ENCODE measurements at regions not wholly inside any gene's neighbourhood (a gene's known extent, or its start where the extent isn't known, plus 50 kb on each side); places are given as distances from the start of the nearest gene placed in this dataset.

DNA sequence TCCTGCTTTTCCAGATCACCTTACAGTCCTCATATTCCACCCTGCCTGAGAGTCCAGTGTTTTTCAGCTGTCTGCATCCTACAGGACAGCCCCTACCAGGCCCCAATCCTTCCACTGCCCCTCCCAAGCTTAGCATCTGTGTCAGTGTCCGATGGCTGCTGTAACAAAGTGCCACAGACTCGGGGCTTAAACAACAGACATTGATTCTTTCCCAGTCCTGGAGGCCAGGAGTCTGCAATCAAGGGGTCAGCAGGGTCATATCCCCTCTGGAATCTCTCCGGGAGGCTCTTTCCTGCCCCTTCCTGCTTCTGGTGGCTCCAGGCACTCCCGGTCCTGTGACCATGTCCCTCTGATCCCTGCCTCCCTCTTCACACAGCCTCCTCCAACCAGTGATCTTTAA lies 396.6 kb upstream of the MAP3K7 start:
- TF ChIP-seq, protein P1, sequence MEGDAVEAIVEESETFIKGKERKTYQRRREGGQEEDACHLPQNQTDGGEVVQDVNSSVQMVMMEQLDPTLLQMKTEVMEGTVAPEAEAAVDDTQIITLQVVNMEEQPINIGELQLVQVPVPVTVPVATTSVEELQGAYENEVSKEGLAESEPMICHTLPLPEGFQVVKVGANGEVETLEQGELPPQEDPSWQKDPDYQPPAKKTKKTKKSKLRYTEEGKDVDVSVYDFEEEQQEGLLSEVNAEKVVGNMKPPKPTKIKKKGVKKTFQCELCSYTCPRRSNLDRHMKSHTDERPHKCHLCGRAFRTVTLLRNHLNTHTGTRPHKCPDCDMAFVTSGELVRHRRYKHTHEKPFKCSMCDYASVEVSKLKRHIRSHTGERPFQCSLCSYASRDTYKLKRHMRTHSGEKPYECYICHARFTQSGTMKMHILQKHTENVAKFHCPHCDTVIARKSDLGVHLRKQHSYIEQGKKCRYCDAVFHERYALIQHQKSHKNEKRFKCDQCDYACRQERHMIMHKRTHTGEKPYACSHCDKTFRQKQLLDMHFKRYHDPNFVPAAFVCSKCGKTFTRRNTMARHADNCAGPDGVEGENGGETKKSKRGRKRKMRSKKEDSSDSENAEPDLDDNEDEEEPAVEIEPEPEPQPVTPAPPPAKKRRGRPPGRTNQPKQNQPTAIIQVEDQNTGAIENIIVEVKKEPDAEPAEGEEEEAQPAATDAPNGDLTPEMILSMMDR (IDR thresholded peaks at IDR 0.05; ENCODE audit: low read depth, low read length, missing control alignments) = no peak
- H3K4me3 ChIP-seq (ENCODE audit: low read depth, low read length) = no peak overlapping the region
- no peak for DNase-seq (ENCODE audit: low read depth)

DNA sequence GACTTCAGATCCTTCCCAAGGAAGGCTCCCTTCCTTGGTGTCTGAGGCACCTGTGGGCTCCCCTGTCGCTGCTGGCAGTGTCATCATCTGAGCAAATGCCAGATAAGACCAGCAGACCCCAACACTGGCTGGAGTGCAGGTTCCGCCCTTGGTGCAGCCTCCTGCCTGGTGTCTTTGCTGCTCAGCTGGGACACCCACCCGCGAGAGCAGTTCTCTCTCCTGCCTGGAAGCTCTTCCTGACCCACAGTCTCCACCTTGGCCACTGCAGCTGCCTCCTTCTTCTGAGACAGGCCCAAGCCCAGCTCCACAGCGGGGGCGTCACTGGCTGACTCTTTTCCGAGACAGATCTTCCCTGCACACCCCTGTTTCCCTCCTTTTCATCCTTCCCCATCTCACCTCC lies 395.7 kb upstream of the MAP3K7 start:
- DNase-seq (ENCODE audit: low read depth) = no peak
- TF ChIP-seq, protein P1 (IDR thresholded peaks at IDR 0.05; ENCODE audit: low read depth, low read length, missing control alignments) = no peak
- H3K4me3 ChIP-seq (ENCODE audit: low read depth, low read length) = no peak overlapping the region

DNA sequence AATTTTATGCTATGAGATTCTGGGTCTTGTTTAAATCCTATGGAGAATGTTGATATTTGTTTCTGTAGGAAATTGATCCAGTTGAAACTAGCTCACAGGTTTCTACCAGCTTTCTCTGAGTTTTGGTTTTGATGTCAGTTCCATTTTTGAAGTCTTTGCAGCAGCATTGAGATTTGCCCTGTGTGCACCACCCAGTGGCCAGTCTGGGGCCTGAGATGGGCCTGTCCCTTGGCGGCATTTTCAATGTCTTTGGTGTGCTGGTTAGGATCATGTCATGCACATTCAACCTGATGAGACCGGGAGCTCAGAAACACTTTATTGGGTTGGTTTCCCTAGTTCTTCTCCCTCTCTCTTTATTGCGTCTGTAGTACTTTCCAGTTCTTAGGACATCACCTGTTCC lies 395.2 kb upstream of the MAP3K7 start:
- TF ChIP-seq, protein P1 (IDR thresholded peaks at IDR 0.05; ENCODE audit: low read depth, low read length, missing control alignments) = no peak
- DNase-seq (ENCODE audit: low read depth) = no peak
- H3K4me3 ChIP-seq (ENCODE audit: low read depth, low read length) = no peak overlapping the region

DNA sequence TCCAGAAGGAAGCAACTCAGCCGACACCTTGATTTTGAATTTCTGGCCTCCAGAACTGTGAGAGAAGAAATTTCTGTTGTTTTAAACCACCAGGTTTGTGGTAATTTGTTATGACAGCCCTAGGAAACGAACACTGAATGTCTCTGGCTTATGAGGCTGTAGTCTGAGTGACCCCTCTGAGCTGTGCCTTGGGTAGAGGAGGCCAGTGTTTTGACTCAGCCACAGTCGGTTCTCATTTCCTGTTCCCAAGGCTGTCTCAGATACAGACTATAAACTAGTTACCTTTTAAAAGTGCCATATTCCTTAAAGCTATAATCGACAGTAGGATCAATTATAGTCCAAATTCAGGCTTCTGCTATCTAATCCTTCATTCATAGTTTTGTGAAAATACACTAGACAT lies 391.2 kb upstream of the MAP3K7 start:
- no peak for DNase-seq (ENCODE audit: low read depth)
- TF ChIP-seq, protein P1 (IDR thresholded peaks at IDR 0.05; ENCODE audit: low read depth, low read length, missing control alignments) = no peak

DNA sequence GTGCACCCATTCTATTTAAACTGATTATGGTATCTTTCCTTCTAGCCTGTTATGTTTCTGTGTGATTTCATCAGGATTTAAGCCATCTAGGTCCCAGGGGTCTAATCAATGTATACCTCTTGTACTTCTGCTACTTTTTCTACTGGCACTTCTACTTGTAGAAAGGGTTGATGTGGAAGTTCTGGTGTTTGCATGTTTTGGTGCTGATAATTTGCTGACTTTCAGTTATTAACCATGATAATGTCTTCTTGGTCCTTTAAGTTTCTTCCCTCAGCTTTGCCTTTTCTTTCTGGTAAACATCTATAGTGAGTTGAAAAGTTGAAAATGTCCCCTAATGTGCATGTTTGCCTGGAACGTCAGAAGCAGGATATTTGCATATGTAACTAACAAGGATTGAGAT lies 390.6 kb upstream of the MAP3K7 start:
- TF ChIP-seq, protein P1 (IDR thresholded peaks at IDR 0.05; ENCODE audit: low read depth, low read length, missing control alignments) = no peak
- no peak overlapping the region for H3K4me3 ChIP-seq (ENCODE audit: low read depth, low read length)
- DNase-seq (ENCODE audit: low read depth) = no peak

More for the DNA sequence above, 391.2 kb upstream of the MAP3K7 start:
- no peak overlapping the region for H3K4me3 ChIP-seq (ENCODE audit: low read depth, low read length)

DNA sequence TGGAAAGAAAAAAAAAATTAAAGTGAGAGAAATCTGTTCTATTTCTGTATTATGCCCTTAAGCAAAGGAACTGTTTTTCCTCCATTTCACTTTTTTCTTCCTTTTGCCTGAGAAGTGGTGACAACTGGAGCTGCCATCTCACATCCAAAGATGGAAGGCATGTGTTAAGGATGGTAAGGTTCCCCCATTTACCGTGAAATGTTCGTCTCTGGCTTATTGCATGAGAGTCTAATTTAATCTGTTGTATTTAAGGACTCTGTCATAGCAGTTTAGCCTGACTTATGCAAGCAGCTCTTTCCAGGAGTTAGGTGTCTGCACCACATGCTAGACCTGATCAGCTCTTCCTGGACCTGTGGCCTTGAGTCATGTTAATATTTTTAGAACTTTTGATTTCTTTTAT lies 389.5 kb upstream of the MAP3K7 start:
- no peak for DNase-seq (ENCODE audit: low read depth)
- TF ChIP-seq, protein P1 (IDR thresholded peaks at IDR 0.05; ENCODE audit: low read depth, low read length, missing control alignments) = no peak
- no peak overlapping the region for H3K4me3 ChIP-seq (ENCODE audit: low read depth, low read length)

DNA sequence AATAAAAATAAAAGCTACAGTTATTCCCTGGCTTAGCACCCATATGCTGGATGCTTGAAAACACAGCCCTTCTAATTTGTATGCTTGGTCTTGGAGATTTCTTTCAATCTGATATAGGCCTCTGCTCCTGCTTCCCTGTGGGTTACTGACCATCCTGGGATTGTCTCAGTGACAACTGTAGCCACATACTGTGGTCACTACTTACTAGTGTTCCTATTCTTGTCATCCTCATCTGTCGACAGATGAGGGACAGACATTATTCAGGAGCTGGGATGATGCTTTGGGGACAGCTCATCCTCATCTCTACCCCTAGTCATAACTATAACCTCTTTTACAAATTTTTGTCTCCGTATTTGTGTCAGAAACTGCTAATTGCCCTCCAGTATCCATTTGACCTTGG lies 388.9 kb upstream of the MAP3K7 start:
- TF ChIP-seq, protein P1 (IDR thresholded peaks at IDR 0.05; ENCODE audit: low read depth, low read length, missing control alignments) = no peak
- no peak for DNase-seq (ENCODE audit: low read depth)
- no peak overlapping the region for H3K4me3 ChIP-seq (ENCODE audit: low read depth, low read length)
